Body of pancreas (tissue), 4 donors: ENCODE measurements at regions not wholly inside any gene's neighbourhood (a gene's known extent, or its start where the extent isn't known, plus 50 kb on each side); places are given as distances from the start of the nearest gene placed in this dataset.

Experiments
- ATAC-seq: fragments of 150-250 bp; one replicate; pipeline ENCODE4 v1.9.1; 2016
- DNase-seq, 4 donors: peaks; one replicate each; pipeline ENCODE4 v3.0.0-alpha.2; 2019
- H3K27ac ChIP-seq, 4 donors: fragments of 200-600 bp; sonication (generic); 1 replicate in 3 of 4; 2 replicates in 1 of 4; pipeline versions ENCODE4 v1.5.1 to v1.6.1; 2016 to 2019; ENCODE audit warnings: mild to moderate bottlenecking in 1 of 4, mixed read lengths in 1 of 4, moderate library complexity in 1 of 4
- H3K27me3 ChIP-seq, 2 donors: fragments of 200-600 bp; sonication (generic); one replicate each; pipeline ENCODE4 v1.6.0; 2016; ENCODE audit warnings: mild to moderate bottlenecking in 1 of 2
- H3K36me3 ChIP-seq, 2 donors: fragments of 200-600 bp; sonication (generic); replicated peaks in 1 of 2; 2 replicates each; pipeline ENCODE4 v1.5.1; 2016; ENCODE audit warnings: low read depth in 2 of 2; ENCODE audit not compliant: insufficient read depth in 1 of 2
- H3K4me1 ChIP-seq: fragments of 200-600 bp; sonication (generic); one replicate; pipeline ENCODE4 v1.6.0; 2016
- H3K4me3 ChIP-seq, 2 donors: fragments of 200-600 bp; sonication (generic); 1 replicate in 1 of 2; 2 replicates in 1 of 2; pipeline ENCODE4 v1.5.1; 2016 to 2019
- H3K9me3 ChIP-seq, 3 donors: fragments of 200-600 bp; sonication (generic); 1 replicate in 2 of 3; 2 replicates in 1 of 3; pipeline ENCODE4 v1.5.1; 2016
- CTCF ChIP-seq, 7 experiments: fragments of 450-650 bp in 4 of 7; fragments of 200-600 bp in 3 of 7; sonication (generic) in 3 of 7; IDR thresholded peaks; one replicate each; pipeline ENCODE4 v1.5.1; 2016 to 2019; ENCODE audit warnings: antibody characterized with exemption in 7 of 7
- POLR2A ChIP-seq, 3 donors: fragments of 450-650 bp; IDR thresholded peaks; one replicate each; pipeline ENCODE4 v1.6.1; 2016; ENCODE audit warnings: antibody characterized with exemption in 3 of 3, mild to moderate bottlenecking in 2 of 3
- WGBS, 2 donors: methylation state at CpG; one replicate each; pipeline ENCODE4 v1.1.5; 2017; 5-methylcytosine and 5-hydroxymethylcytosine counted together
- intact Hi-C: fragments of 100-400 bp; cut with DNase I; formaldehyde crosslinking; loops from one replicate; pipeline ENCODE4 v1.15.1; 2023

GRCh38 chr5:39711821-39712220 is 287.0 kb upstream of the DAB2 start:
- no peak for DNase-seq
- H3K27ac ChIP-seq: no peak overlapping the region
- H3K9me3 ChIP-seq: no peaks in the 10 kb centered on the region
- no peaks in the 10 kb centered on the region for H3K27me3 ChIP-seq
- H3K4me1 ChIP-seq: peaks cover 15% of the 10 kb centered on the region
- TF ChIP-seq CTCF (IDR thresholded peaks at IDR 0.05) (no peak), POLR2A (IDR thresholded peaks at IDR 0.05) (no peak)
- intact Hi-C loops: loop anchor here (5.0 kb wide), 1 partner anchor 970 kb away; no protein-coding TSS in a partner anchor
- no peaks in the 10 kb centered on the region for H3K36me3 ChIP-seq
- no peak for ATAC-seq
- H3K4me3 ChIP-seq: no peak overlapping the region

GRCh38 chr5:39709032-39709431 is 284.3 kb upstream of the DAB2 start:
- ATAC-seq: no peak

GRCh38 chr5:39702928-39703327 is 278.1 kb upstream of the DAB2 start:
- Histone ChIP-seq H3K4me1 (no peaks in the 10 kb centered on the region), H3K9me3 (no peaks in the 10 kb centered on the region), H3K27ac (no peak overlapping the region), H3K36me3 (no peaks in the 10 kb centered on the region), H3K4me3 (no peak overlapping the region), H3K27me3 (no peaks in the 10 kb centered on the region)
- 44 to 50% methylated on average over 3 of the region's 3 CpGs for WGBS, 2 donors
- ATAC-seq (no peak), DNase-seq (no peak)
- TF ChIP-seq CTCF (IDR thresholded peaks at IDR 0.05) (no peak), POLR2A (IDR thresholded peaks at IDR 0.05) (no peak)
- intact Hi-C loops: no loop called here

More at GRCh38 chr5:39709032-39709431, 284.3 kb upstream of the DAB2 start:
- Histone ChIP-seq H3K4me1 (peaks cover 7% of the 10 kb centered on the region), H3K27me3 (no peaks in the 10 kb centered on the region), H3K27ac (no peak overlapping the region), H3K36me3 (no peaks in the 10 kb centered on the region), H3K9me3 (no peaks in the 10 kb centered on the region), H3K4me3 (no peak overlapping the region)
- DNase-seq: no peak
- TF ChIP-seq POLR2A (IDR thresholded peaks at IDR 0.05) (no peak), CTCF (IDR thresholded peaks at IDR 0.05) (no peak)
- WGBS, 2 donors: 76 to 86% methylated on average over 4 of the region's 4 CpGs
- intact Hi-C loops: no loop called here

- H3K9me3 ChIP-seq: no peaks in the 10 kb centered on the region
- WGBS, 2 donors: 84 to 88% methylated on average over 1 of the region's 1 CpG
- intact Hi-C loops: no loop called here
- H3K27me3 ChIP-seq: no peaks in the 10 kb centered on the region
- no peaks in the 10 kb centered on the region for H3K4me1 ChIP-seq
- ATAC-seq (no peak), DNase-seq (no peak)
- H3K36me3 ChIP-seq: no peaks in the 10 kb centered on the region
- no peak overlapping the region for H3K4me3 ChIP-seq
- TF ChIP-seq POLR2A (IDR thresholded peaks at IDR 0.05) (no peak), CTCF (IDR thresholded peaks at IDR 0.05) (no peak)
- H3K27ac ChIP-seq: no peak overlapping the region
Measured at GRCh38 chr5:39700523-39700922, 275.7 kb upstream of the DAB2 start.

- no peak for TF ChIP-seq POLR2A (IDR thresholded peaks at IDR 0.05)
- TF ChIP-seq CTCF (IDR thresholded peaks at IDR 0.05): no peak
- WGBS, 2 donors: 58 to 68% methylated on average over 4 of the region's 4 CpGs
- ATAC-seq (no peak), DNase-seq (no peak)
- H3K27ac ChIP-seq: no peak overlapping the region
- H3K4me3 ChIP-seq: no peak overlapping the region
- intact Hi-C loops: no loop called here
- no peaks in the 10 kb centered on the region for H3K4me1 ChIP-seq
- no peaks in the 10 kb centered on the region for H3K36me3 ChIP-seq
- no peaks in the 10 kb centered on the region for H3K27me3 ChIP-seq
- no peaks in the 10 kb centered on the region for H3K9me3 ChIP-seq
Measured at GRCh38 chr5:39698838-39699560, 274.2 kb upstream of the DAB2 start.
